OCI-LY1 (cell line): ENCODE measurements at regions not wholly inside any gene's neighbourhood (a gene's known extent, or its start where the extent isn't known, plus 50 kb on each side); places are given as distances from the start of the nearest gene placed in this dataset.

Experiments
- H2AFZ ChIP-seq: fragments of 200-600 bp; sonication (generic), shearing (Covaris generic); 2 replicates; pipeline ENCODE4 v1.6.0; 2014; ENCODE audit warnings: antibody characterized with exemption, mild to moderate bottlenecking, low read length
- H3F3A ChIP-seq: fragments of 200-600 bp; sonication (generic), shearing (Covaris generic); 2 replicates; pipeline ENCODE4 v1.6.0; 2014; ENCODE audit warnings: mild to moderate bottlenecking, antibody characterized with exemption, low read length, moderate library complexity; ENCODE audit not compliant: insufficient read depth
- H3K27ac ChIP-seq: fragments of 200-600 bp; sonication (generic); 2 replicates; pipeline ENCODE4 v1.5.1; 2014; ENCODE audit warnings: low read length, mixed run types, mild to moderate bottlenecking, low read depth; ENCODE audit not compliant: poor library complexity, severe bottlenecking
- H3K27me3 ChIP-seq: fragments of 200-600 bp; sonication (generic); 2 replicates; pipeline ENCODE4 v1.6.0; 2014; ENCODE audit warnings: antibody characterized with exemption, mild to moderate bottlenecking, low read length, moderate library complexity; ENCODE audit not compliant: insufficient read depth
- H3K36me3 ChIP-seq: fragments of 200-600 bp; sonication (generic); 2 replicates; pipeline ENCODE4 v1.6.1; 2014; ENCODE audit warnings: mild to moderate bottlenecking, antibody characterized with exemption, low read length, moderate library complexity, mixed read lengths; ENCODE audit not compliant: insufficient read depth
- H3K4me1 ChIP-seq: fragments of 200-600 bp; sonication (generic); 2 replicates; pipeline ENCODE4 v1.5.1; 2014; ENCODE audit warnings: mild to moderate bottlenecking, low read length, moderate library complexity; ENCODE audit not compliant: insufficient read depth, severe bottlenecking
- H3K4me2 ChIP-seq: fragments of 200-600 bp; sonication (generic), shearing (Covaris generic); 2 replicates; pipeline ENCODE4 v1.6.1; 2014; ENCODE audit warnings: low read length
- H3K4me3 ChIP-seq: fragments of 200-600 bp; sonication (generic); 2 replicates; pipeline ENCODE4 v1.5.1; 2014; ENCODE audit warnings: low read length, low read depth, mild to moderate bottlenecking, mixed read lengths; ENCODE audit not compliant: poor library complexity, severe bottlenecking
- H3K79me2 ChIP-seq: fragments of 200-600 bp; shearing (Covaris generic); 2 replicates; pipeline ENCODE4 v1.6.1; 2016; ENCODE audit warnings: mixed run types, low read length, mixed read lengths; ENCODE audit not compliant: insufficient read depth
- H3K9ac ChIP-seq: fragments of 200-600 bp; sonication (generic), shearing (Covaris generic); 2 replicates; pipeline ENCODE4 v1.6.1; 2014; ENCODE audit warnings: mild to moderate bottlenecking, low read length, mixed read lengths
- H3K9me2 ChIP-seq: fragments of 200-600 bp; sonication (generic), shearing (Covaris generic); 2 replicates; pipeline ENCODE4 v1.6.1; 2014; ENCODE audit warnings: low read depth, mild to moderate bottlenecking, low read length, mixed read lengths
- H3K9me3 ChIP-seq: fragments of 200-600 bp; shearing (Covaris generic); 2 replicates; pipeline ENCODE4 v1.6.1; 2014; ENCODE audit warnings: low read length, mixed read lengths
- H4K20me1 ChIP-seq: fragments of 200-600 bp; sonication (generic), shearing (Covaris generic); 2 replicates; pipeline ENCODE4 v1.6.0; 2016; ENCODE audit warnings: mild to moderate bottlenecking, low read length; ENCODE audit not compliant: insufficient read depth
- CTCF ChIP-seq: fragments of 200-600 bp; sonication (generic), shearing (Covaris generic); IDR thresholded peaks from 2 replicates; pipeline ENCODE4 v1.5.1; 2017; ENCODE audit warnings: mild to moderate bottlenecking, antibody characterized with exemption, low read length, moderate library complexity, mixed read lengths
- EZH2 ChIP-seq: fragments of 200-600 bp; sonication (generic), shearing (Covaris generic); IDR thresholded peaks from 2 replicates; pipeline ENCODE4 v1.8.0; 2017; ENCODE audit warnings: borderline replicate concordance, mixed run types, mild to moderate bottlenecking, antibody characterized with exemption, low read length, moderate library complexity, mixed read lengths

GRCh38 chr19:31709476-31709875 is 360.2 kb upstream of the TSHZ3 start:
- Histone ChIP-seq H3K27me3 (no peaks in the 10 kb centered on the region), H3K9me2 (no peaks in the 10 kb centered on the region), H3K9ac (no peak overlapping the region), H3K9me3 (no peaks in the 10 kb centered on the region), H3K4me2 (no peak overlapping the region), H3F3A (no peaks in the 10 kb centered on the region), H3K36me3 (no peaks in the 10 kb centered on the region), H3K79me2 (no peaks in the 10 kb centered on the region), H4K20me1 (no peaks in the 10 kb centered on the region), H2AFZ (no peak overlapping the region), H3K4me3 (no peak overlapping the region), H3K27ac (no peak overlapping the region), H3K4me1 (no peaks in the 10 kb centered on the region)
- TF ChIP-seq EZH2 = no peak
- no peak for TF ChIP-seq CTCF

GRCh38 chr19:31715249-31715945 is 366.2 kb upstream of the TSHZ3 start:
- no peak overlapping the region for H2AFZ ChIP-seq
- H3K27ac ChIP-seq = no peak overlapping the region
- H3K4me2 ChIP-seq = no peak overlapping the region
- H3K79me2 ChIP-seq = no peaks in the 10 kb centered on the region
- no peak overlapping the region for H3K4me3 ChIP-seq
- no peaks in the 10 kb centered on the region for H3K36me3 ChIP-seq
- no peaks in the 10 kb centered on the region for H3K27me3 ChIP-seq
- H3K4me1 ChIP-seq = no peaks in the 10 kb centered on the region
- H3K9me2 ChIP-seq = no peaks in the 10 kb centered on the region
- H4K20me1 ChIP-seq = no peaks in the 10 kb centered on the region
- no peaks in the 10 kb centered on the region for H3K9me3 ChIP-seq
- TF ChIP-seq EZH2 (no peak), CTCF (no peak)
- no peak overlapping the region for H3K9ac ChIP-seq
- no peaks in the 10 kb centered on the region for H3F3A ChIP-seq

GRCh38 chr19:31716826-31717225 is 367.6 kb upstream of the TSHZ3 start:
- Histone ChIP-seq H3K27ac (no peak overlapping the region), H3K36me3 (no peaks in the 10 kb centered on the region), H3K9me3 (no peaks in the 10 kb centered on the region), H2AFZ (no peak overlapping the region), H3K27me3 (no peaks in the 10 kb centered on the region), H4K20me1 (no peaks in the 10 kb centered on the region), H3F3A (no peaks in the 10 kb centered on the region), H3K4me2 (no peak overlapping the region), H3K4me1 (no peaks in the 10 kb centered on the region), H3K9me2 (no peaks in the 10 kb centered on the region), H3K9ac (no peak overlapping the region), H3K79me2 (no peaks in the 10 kb centered on the region), H3K4me3 (no peak overlapping the region)
- TF ChIP-seq CTCF (no peak), EZH2 (no peak)
